ENCODE measurements at regions not wholly inside any gene's neighbourhood (a gene's known extent, or its start where the extent isn't known, plus 50 kb on each side); places are given as distances from the start of the nearest gene placed in this dataset.

GRCh38 chr5:109628591-109628990 lies 61.1 kb upstream of the MAN2A1 start:
- no peak for TF ChIP-seq CTCF (IDR thresholded peaks at IDR 0.05; ENCODE audit: poor library complexity)
- no peak for TF ChIP-seq EZH2phosphoT487 (IDR thresholded peaks at IDR 0.05; ENCODE audit: low read depth, severe bottlenecking, unreplicated experiment)

Data from hepatocyte (in vitro differentiated cells).